GM12874 (cell line): ENCODE measurements at regions not wholly inside any gene's neighbourhood (a gene's known extent, or its start where the extent isn't known, plus 50 kb on each side); places are given as distances from the start of the nearest gene placed in this dataset.

ENCODE experiments used
- CTCF ChIP-seq: IDR thresholded peaks from 2 replicates; pipeline ENCODE4 v1.5.1; 2011; ENCODE audit warnings: low read depth, mild to moderate bottlenecking, control low read depth, low read length, moderate library complexity; ENCODE audit not compliant: insufficient read depth

DNA sequence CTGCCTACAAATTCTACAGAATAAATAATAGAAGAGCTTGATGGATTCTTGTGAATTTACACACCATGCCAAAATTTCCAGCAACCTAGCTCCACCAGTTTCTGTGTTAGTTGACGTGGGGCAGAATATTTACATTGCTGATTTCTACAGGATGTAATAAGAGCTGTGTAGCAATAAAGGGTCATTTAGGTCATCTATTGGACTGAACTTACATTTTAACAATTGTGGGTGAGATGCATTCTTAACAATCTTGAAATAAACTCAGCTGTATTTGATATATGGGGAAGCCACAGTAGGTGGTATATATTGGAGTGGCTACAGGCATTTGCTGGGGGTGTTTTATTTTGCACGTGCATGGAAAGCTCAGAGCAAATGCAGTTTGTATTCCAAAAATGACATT lies 655.3 kb downstream of the IQCM start:
- TF ChIP-seq CTCF = no peak

GRCh38 chr4:149158817-149159216 lies 656.8 kb downstream of the IQCM start:
- TF ChIP-seq CTCF = no peak

DNA sequence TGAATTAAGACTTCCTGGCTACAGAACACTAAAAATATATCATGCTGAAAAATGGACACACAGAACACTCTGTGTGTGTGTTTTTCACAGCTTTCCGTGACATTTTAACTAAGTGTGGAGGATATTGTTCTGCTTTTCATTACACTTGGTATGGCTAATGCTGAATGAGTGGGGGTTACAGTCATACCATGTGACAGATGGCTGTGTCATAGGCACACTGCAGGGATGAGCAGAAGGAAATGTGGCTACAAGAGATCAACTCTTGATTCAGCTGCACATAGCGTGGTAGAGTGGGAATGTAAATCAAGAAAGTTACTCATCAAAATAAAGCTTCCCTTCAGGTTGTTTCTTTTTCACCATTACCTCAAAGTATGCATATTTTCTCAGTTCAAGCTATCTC lies 669.8 kb downstream of the IQCM start:
- TF ChIP-seq CTCF = no peak

- no peak for TF ChIP-seq CTCF
Observed at GRCh38 chr4:149144060-149144459, 671.6 kb downstream of the IQCM start.

DNA sequence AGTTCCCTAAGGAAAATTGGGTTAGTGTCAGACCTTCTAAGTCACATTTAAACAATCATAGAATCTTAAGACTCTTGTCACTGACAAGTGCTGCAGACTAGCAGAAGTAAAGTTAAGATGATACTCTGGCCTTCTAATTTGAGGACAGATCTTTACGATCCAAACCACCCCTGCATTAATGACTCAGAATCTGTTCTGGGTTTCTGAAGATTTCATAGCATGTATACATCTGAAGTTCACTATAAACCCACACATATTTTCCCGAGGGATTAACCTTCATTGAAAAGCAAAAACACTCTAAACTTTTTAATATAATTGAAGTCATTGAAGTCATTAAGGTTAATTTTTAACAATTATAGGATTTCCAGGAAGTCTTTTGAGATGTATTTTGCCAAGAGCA lies 674.3 kb downstream of the IQCM start:
- TF ChIP-seq CTCF = no peak

- TF ChIP-seq CTCF = no peak
Observed at GRCh38 chr4:149140841-149141240, 674.8 kb downstream of the IQCM start.

DNA sequence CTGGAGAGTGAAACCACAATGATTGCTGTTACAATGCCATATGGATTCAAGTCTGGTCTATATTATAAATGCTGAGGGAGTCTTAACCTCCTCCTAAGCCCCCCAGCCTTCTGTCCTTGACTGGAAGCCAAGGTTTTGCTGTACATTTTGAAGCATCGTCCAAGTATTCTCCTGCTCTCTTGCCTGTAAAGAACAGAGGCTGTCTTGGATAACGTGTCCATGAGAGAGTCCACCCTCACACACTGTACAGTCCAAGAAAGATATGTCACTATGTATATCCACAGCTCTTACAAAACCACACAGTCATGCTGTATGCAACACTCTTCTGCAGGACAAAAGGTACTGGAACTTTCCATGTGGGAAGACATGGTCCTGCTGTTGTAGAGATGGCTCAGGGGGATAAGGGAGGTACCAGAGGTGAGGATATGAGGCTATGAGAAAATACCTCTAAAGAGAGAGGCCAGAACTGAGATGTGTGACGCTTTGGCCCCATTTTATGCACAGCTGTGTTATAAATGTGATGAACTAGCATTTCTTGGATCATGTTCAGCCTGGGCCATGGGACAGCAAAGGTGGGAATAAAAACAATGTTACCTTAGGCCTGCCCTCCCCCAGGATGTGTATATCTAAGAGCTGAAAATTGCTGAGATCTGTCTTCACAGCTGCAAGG lies 678.6 kb downstream of the IQCM start:
- no peak for TF ChIP-seq CTCF
